ENCODE measurements at regions not wholly inside any gene's neighbourhood (a gene's known extent, or its start where the extent isn't known, plus 50 kb on each side); places are given as distances from the start of the nearest gene placed in this dataset.
"Not testable (repeated sequence)": the region's sequence is repeated elsewhere in the genome, so short reads cannot be mapped to it uniquely, and the experiment has no call there.

- DNase-seq, result no peak
Observed at GRCh38 chr4:24363751-24364150, 220.6 kb downstream of the DHX15 start.

GRCh38 chr4:24352112-24352511 lies 232.2 kb downstream of the DHX15 start:
- no peak for DNase-seq

GRCh38 chr4:24349168-24349996 lies 235.0 kb downstream of the DHX15 start:
- not testable (repeated sequence) for DNase-seq

- no peak for DNase-seq
Observed at GRCh38 chr4:24339260-24339659, 245.1 kb downstream of the DHX15 start.

GRCh38 chr4:24337451-24338190 lies 246.7 kb downstream of the DHX15 start:
- no peak for DNase-seq

- DNase-seq, result no peak
Observed at GRCh38 chr4:24335616-24336015, 248.7 kb downstream of the DHX15 start.

- DNase-seq, result no peak
Observed at GRCh38 chr4:24334906-24335305, 249.4 kb downstream of the DHX15 start.

GRCh38 chr4:24330573-24330972 lies 253.8 kb downstream of the DHX15 start:
- no peak for DNase-seq

- DNase-seq, result peak; percentile 41
Observed at GRCh38 chr4:24330172-24330571, 254.2 kb downstream of the DHX15 start.

GRCh38 chr4:24328711-24329110 lies 255.6 kb downstream of the DHX15 start:
- DNase-seq, result no peak

GRCh38 chr4:24328310-24328709 lies 256.0 kb downstream of the DHX15 start:
- DNase-seq, result no peak

- no peak for DNase-seq
Observed at GRCh38 chr4:24322995-24323394, 261.4 kb downstream of the DHX15 start.

- no peak for DNase-seq
Observed at GRCh38 chr4:24322511-24322910, 261.8 kb downstream of the DHX15 start.

- no peak for DNase-seq
Observed at GRCh38 chr4:24321616-24322015, 262.7 kb downstream of the DHX15 start.

GRCh38 chr4:24321131-24321530 lies 263.2 kb downstream of the DHX15 start:
- DNase-seq, result no peak

GRCh38 chr4:24319387-24319786 lies 265.0 kb downstream of the DHX15 start:
- DNase-seq, result no peak

- no peak for DNase-seq
Observed at GRCh38 chr4:24315056-24315455, 269.3 kb downstream of the DHX15 start.

- no peak for DNase-seq
Observed at GRCh38 chr4:24312261-24312913, 272.0 kb downstream of the DHX15 start.

- no peak for DNase-seq
Observed at GRCh38 chr4:24303926-24304325, 280.4 kb downstream of the DHX15 start.

GRCh38 chr4:24298911-24299310 lies 285.4 kb downstream of the DHX15 start:
- DNase-seq, result no peak

GRCh38 chr4:24287096-24287495 lies 297.3 kb downstream of the DHX15 start:
- no peak for DNase-seq

GRCh38 chr4:24285759-24286158 lies 298.6 kb downstream of the DHX15 start:
- no peak for DNase-seq

GRCh38 chr4:24282446-24282845 lies 301.9 kb downstream of the DHX15 start:
- no peak for DNase-seq

- no peak for DNase-seq
Observed at GRCh38 chr4:24279911-24280375, 304.4 kb downstream of the DHX15 start.

Measured in kidney glomerular epithelial cell (primary cell).